Nephron (organoid): ENCODE measurements at regions not wholly inside any gene's neighbourhood (a gene's known extent, or its start where the extent isn't known, plus 50 kb on each side); places are given as distances from the start of the nearest gene placed in this dataset.

ENCODE experiments used
- H3K27ac Mint-ChIP-seq, 3 experiments: 2 replicates each; pipeline ENCODE4 v1.8.0; 2020; ENCODE audit warnings: mixed read lengths in 3 of 3, mild to moderate bottlenecking in 2 of 3, moderate library complexity in 1 of 3
- H3K27me3 Mint-ChIP-seq: 2 replicates; pipeline ENCODE4 v1.8.0; 2021; ENCODE audit warnings: low read depth, mild to moderate bottlenecking, moderate library complexity, mixed read lengths
- H3K36me3 Mint-ChIP-seq: 2 replicates; pipeline ENCODE4 v1.8.0; 2020; ENCODE audit warnings: low read depth, mixed read lengths
- H3K4me1 Mint-ChIP-seq: 2 replicates; pipeline ENCODE4 v1.8.0; 2020; ENCODE audit warnings: mixed read lengths
- H3K4me3 Mint-ChIP-seq, 3 experiments: 2 replicates each; pipeline ENCODE4 v1.8.0; 2020; ENCODE audit warnings: mild to moderate bottlenecking in 3 of 3, mixed read lengths in 3 of 3, moderate library complexity in 2 of 3
- H3K9me3 Mint-ChIP-seq: 2 replicates; pipeline ENCODE4 v1.8.0; 2020; ENCODE audit warnings: mixed read lengths
- CTCF ChIP-seq, 3 experiments: fragments of 200-600 bp; sonication (generic); IDR thresholded peaks; one replicate each; pipeline ENCODE4 v1.5.0; 2021; ENCODE audit warnings: antibody characterized with exemption in 3 of 3; ENCODE audit not compliant: unreplicated experiment in 3 of 3

GRCh38 chr4:71201817-71202576 lies 136.8 kb upstream of the SLC4A4 start:
- no peak overlapping the region for H3K4me3 Mint-ChIP-seq
- H3K27ac Mint-ChIP-seq = no peak overlapping the region
- no peaks in the 10 kb centered on the region for H3K36me3 Mint-ChIP-seq
- H3K4me1 Mint-ChIP-seq = peaks cover 19% of the 10 kb centered on the region
- TF ChIP-seq CTCF (IDR thresholded peaks at IDR 0.05; ENCODE audit: unreplicated experiment in 3 of 3) = no peak
- no peaks in the 10 kb centered on the region for H3K9me3 Mint-ChIP-seq
- H3K27me3 Mint-ChIP-seq = no peaks in the 10 kb centered on the region

GRCh38 chr4:71202705-71203104 lies 136.1 kb upstream of the SLC4A4 start:
- H3K4me3 Mint-ChIP-seq = no peak overlapping the region
- H3K27me3 Mint-ChIP-seq = no peaks in the 10 kb centered on the region
- TF ChIP-seq CTCF (IDR thresholded peaks at IDR 0.05; ENCODE audit: unreplicated experiment in 3 of 3) = no peak
- no peaks in the 10 kb centered on the region for H3K9me3 Mint-ChIP-seq
- H3K36me3 Mint-ChIP-seq = no peaks in the 10 kb centered on the region
- peaks cover 19% of the 10 kb centered on the region for H3K4me1 Mint-ChIP-seq
- H3K27ac Mint-ChIP-seq = no peak overlapping the region

- Mint-ChIP-seq H3K4me3 (no peak overlapping the region), H3K9me3 (no peaks in the 10 kb centered on the region), H3K4me1 (peaks cover 24% of the 10 kb centered on the region), H3K27me3 (no peaks in the 10 kb centered on the region), H3K36me3 (no peaks in the 10 kb centered on the region), H3K27ac (no peak overlapping the region)
- TF ChIP-seq CTCF (IDR thresholded peaks at IDR 0.05; ENCODE audit: unreplicated experiment in 3 of 3) = no peak
These were observed 134.8 kb upstream of the SLC4A4 start for GRCh38 chr4:71204056-71204455.

GRCh38 chr4:71206763-71207162 lies 132.1 kb upstream of the SLC4A4 start:
- Mint-ChIP-seq H3K4me3 (no peak overlapping the region), H3K4me1 (peaks cover 26% of the 10 kb centered on the region), H3K27me3 (no peaks in the 10 kb centered on the region), H3K27ac (no peak overlapping the region), H3K9me3 (no peaks in the 10 kb centered on the region), H3K36me3 (no peaks in the 10 kb centered on the region)
- TF ChIP-seq CTCF (IDR thresholded peaks at IDR 0.05; ENCODE audit: unreplicated experiment in 3 of 3) = no peak

- no peak for TF ChIP-seq CTCF (IDR thresholded peaks at IDR 0.05; ENCODE audit: unreplicated experiment in 3 of 3)
- no peaks in the 10 kb centered on the region for H3K36me3 Mint-ChIP-seq
- H3K27ac Mint-ChIP-seq = peak overlapping the region in 2 of 3 experiments; percentile 9 to 11
- no peaks in the 10 kb centered on the region for H3K9me3 Mint-ChIP-seq
- H3K4me1 Mint-ChIP-seq = peaks cover 28% of the 10 kb centered on the region
- H3K4me3 Mint-ChIP-seq = no peak overlapping the region
- no peaks in the 10 kb centered on the region for H3K27me3 Mint-ChIP-seq
These were observed 129.7 kb upstream of the SLC4A4 start for GRCh38 chr4:71209161-71209560.

- H3K4me1 Mint-ChIP-seq = peaks cover 28% of the 10 kb centered on the region
- no peaks in the 10 kb centered on the region for H3K36me3 Mint-ChIP-seq
- no peak for TF ChIP-seq CTCF (IDR thresholded peaks at IDR 0.05; ENCODE audit: unreplicated experiment in 3 of 3)
- no peaks in the 10 kb centered on the region for H3K9me3 Mint-ChIP-seq
- no peak overlapping the region for H3K4me3 Mint-ChIP-seq
- H3K27ac Mint-ChIP-seq = peak overlapping the region in 1 of 3 experiments; percentile 22
- no peaks in the 10 kb centered on the region for H3K27me3 Mint-ChIP-seq
These were observed 128.0 kb upstream of the SLC4A4 start for GRCh38 chr4:71210823-71211222.
